ENCODE measurements at regions not wholly inside any gene's neighbourhood (a gene's known extent, or its start where the extent isn't known, plus 50 kb on each side); places are given as distances from the start of the nearest gene placed in this dataset.

DNA sequence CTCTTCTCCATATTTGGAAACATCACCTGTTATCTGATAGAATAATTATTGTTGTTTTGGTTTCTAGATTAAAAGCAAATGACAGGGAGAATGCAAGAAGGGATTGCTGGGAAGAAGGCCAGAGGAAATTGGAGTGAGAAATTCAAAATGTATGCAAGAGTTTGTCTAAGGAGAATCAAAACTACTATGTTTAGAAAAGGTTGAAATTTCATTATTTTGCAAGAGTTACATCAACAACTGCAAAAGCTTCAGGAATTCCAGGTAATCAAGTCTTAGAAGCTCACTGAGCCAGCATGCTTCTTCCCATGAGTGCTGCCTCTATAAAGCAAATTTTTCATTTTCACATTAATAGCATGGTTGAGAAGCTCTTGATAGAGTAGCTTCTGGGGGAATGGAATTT lies 177.2 kb upstream of the GBE1 start:
- intact Hi-C loops (cut with micrococcal nuclease) (no loop called here), in situ Hi-C loops (cut with MboI) (no loop called here)
- H2AFZ ChIP-seq (ENCODE audit: low read depth, low read length): no peak overlapping the region
- TF ChIP-seq TRIM25 (IDR thresholded peaks at IDR 0.05; ENCODE audit: borderline replicate concordance) (no peak), CBFA2T2 (conservative IDR thresholded peaks at IDR 0.05) (no peak), TAF7 (tag; IDR thresholded peaks at IDR 0.05) (no peak), ZNF124 (CRISPR knock-in tag; IDR thresholded peaks at IDR 0.05) (no peak), BCOR (IDR thresholded peaks at IDR 0.05) (no peak), NCOA6 (IDR thresholded peaks at IDR 0.05) (no peak), THRB (CRISPR knock-in tag; conservative IDR thresholded peaks at IDR 0.05) (no peak)
- no TSS peak for BruUV-seq (replicated peaks)
- DNase-seq (ENCODE audit: extremely low read depth in 1 of 4, low spot score in 3 of 4) (no peak), ATAC-seq (no peak), FAIRE-seq (no peak)
- no peaks in the 10 kb centered on the region for H3K4me1 ChIP-seq (replicated peaks in 1 of 2; ENCODE audit: control insufficient read depth in 2 of 2, insufficient read depth in 2 of 2, low read length in 2 of 2)
- ChIA-PET CTCF (ENCODE audit: low intra/inter-chr PET ratio) (no interaction called here), POLR2A (no interaction called here)
- no peaks in the 10 kb centered on the region for H4K20me1 ChIP-seq (replicated peaks; ENCODE audit: control insufficient read depth, insufficient read depth, low read length)
- no peak overlapping the region for H3K4me3 ChIP-seq
- no peaks in the 10 kb centered on the region for H3K9me3 ChIP-seq (replicated peaks; ENCODE audit: control insufficient read depth, insufficient read depth, low read depth, low read length)
- H3K79me2 ChIP-seq (ENCODE audit: control insufficient read depth, insufficient read depth, low read length): no peaks in the 10 kb centered on the region
- H3K27me3 ChIP-seq (ENCODE audit: control insufficient read depth in 2 of 2, insufficient read depth in 2 of 2, low read length in 2 of 2): no peaks in the 10 kb centered on the region
- H3K36me3 ChIP-seq (ENCODE audit: control insufficient read depth, insufficient read depth, low read length): no peaks in the 10 kb centered on the region
- no peak overlapping the region for H3K27ac ChIP-seq (ENCODE audit: extremely low read depth, low read depth, low read length)
- H3K4me2 ChIP-seq (ENCODE audit: insufficient read depth, low read length): no peak overlapping the region
- H3K9ac ChIP-seq (ENCODE audit: insufficient read depth in 1 of 2, low read depth in 2 of 2, low read length in 2 of 2): no peak overlapping the region
- no peaks in the 10 kb centered on the region for H3K9me1 ChIP-seq (ENCODE audit: control insufficient read depth, insufficient read depth, low read length)
